Breast epithelium (tissue), 3 donors: ENCODE measurements at regions not wholly inside any gene's neighbourhood (a gene's known extent, or its start where the extent isn't known, plus 50 kb on each side); places are given as distances from the start of the nearest gene placed in this dataset.

Experiments used
- POLR2AphosphoS5 ChIP-seq, 3 donors: sonication (generic); formaldehyde crosslinking; IDR thresholded peaks; one replicate each; pipeline ENCODE4 v1.6.1; 2017; ENCODE audit warnings: antibody characterized with exemption in 3 of 3
- TF ChIP-seq, protein P1 (sequence below), 3 donors: fragments of 450-650 bp; IDR thresholded peaks; one replicate each; pipeline ENCODE4 v1.5.1; 2016 to 2017; ENCODE audit warnings: antibody characterized with exemption in 3 of 3, mild to moderate bottlenecking in 3 of 3, moderate library complexity in 3 of 3

DNA sequence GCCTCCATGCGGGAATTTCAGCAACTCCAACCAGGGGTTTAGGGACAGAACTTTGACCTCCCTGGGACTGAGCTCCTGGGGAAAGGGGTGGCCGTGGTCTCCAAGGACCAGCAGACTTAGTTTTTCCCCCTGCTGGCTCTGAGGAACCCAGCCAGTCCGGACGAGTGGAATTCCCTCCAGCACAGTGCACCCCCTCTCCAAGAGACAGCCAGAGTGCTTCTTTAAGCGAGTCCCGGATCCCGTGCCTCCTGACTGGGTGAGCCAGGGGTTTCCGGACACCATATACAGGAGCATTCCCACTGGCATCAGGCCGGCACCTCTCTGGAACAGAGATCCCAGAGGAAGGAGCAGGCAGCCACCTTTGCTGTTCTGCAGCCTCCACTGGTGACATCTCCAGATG is 459.5 kb downstream of the OCA2 start:
- TF ChIP-seq, protein P1, sequence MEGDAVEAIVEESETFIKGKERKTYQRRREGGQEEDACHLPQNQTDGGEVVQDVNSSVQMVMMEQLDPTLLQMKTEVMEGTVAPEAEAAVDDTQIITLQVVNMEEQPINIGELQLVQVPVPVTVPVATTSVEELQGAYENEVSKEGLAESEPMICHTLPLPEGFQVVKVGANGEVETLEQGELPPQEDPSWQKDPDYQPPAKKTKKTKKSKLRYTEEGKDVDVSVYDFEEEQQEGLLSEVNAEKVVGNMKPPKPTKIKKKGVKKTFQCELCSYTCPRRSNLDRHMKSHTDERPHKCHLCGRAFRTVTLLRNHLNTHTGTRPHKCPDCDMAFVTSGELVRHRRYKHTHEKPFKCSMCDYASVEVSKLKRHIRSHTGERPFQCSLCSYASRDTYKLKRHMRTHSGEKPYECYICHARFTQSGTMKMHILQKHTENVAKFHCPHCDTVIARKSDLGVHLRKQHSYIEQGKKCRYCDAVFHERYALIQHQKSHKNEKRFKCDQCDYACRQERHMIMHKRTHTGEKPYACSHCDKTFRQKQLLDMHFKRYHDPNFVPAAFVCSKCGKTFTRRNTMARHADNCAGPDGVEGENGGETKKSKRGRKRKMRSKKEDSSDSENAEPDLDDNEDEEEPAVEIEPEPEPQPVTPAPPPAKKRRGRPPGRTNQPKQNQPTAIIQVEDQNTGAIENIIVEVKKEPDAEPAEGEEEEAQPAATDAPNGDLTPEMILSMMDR (IDR thresholded peaks at IDR 0.05), result no peak
- no peak for TF ChIP-seq POLR2AphosphoS5 (IDR thresholded peaks at IDR 0.05)
